Mesenchymal stem cell (in vitro differentiated cells and primary cell): ENCODE measurements at regions not wholly inside any gene's neighbourhood (a gene's known extent, or its start where the extent isn't known, plus 50 kb on each side); places are given as distances from the start of the nearest gene placed in this dataset.

Experiments
- DNase-seq: peaks from one replicate; pipeline ENCODE4 v3.0.0-alpha.2; 2013
- H2AFZ ChIP-seq: one replicate; pipeline ENCODE4 v1.6.1; 2013; ENCODE audit warnings: low read depth, mild to moderate bottlenecking, control low read depth, inconsistent platforms, low read length, moderate library complexity
- H2AK5ac ChIP-seq: 2 replicates; pipeline ENCODE4 v1.6.1; 2013; ENCODE audit warnings: low read length, moderate library complexity, mild to moderate bottlenecking, inconsistent platforms; ENCODE audit not compliant: severe bottlenecking
- H2BK120ac ChIP-seq: one replicate; pipeline ENCODE4 v1.6.1; 2013; ENCODE audit warnings: low read depth, mild to moderate bottlenecking, inconsistent platforms, low read length, moderate library complexity
- H2BK12ac ChIP-seq, 2 experiments: one replicate each; pipeline ENCODE4 v1.6.1; 2013; ENCODE audit warnings: inconsistent platforms in 2 of 2, low read length in 2 of 2, mild to moderate bottlenecking in 2 of 2, moderate library complexity in 2 of 2, control low read depth in 1 of 2
- H2BK15ac ChIP-seq: one replicate; pipeline ENCODE4 v1.6.1; 2013; ENCODE audit warnings: mild to moderate bottlenecking, low read depth, inconsistent platforms; ENCODE audit not compliant: poor library complexity, severe bottlenecking
- H2BK5ac ChIP-seq: 2 replicates; pipeline ENCODE4 v1.6.1; 2013; ENCODE audit warnings: low read depth, mild to moderate bottlenecking, low read length, control low read depth, inconsistent platforms; ENCODE audit not compliant: poor library complexity, severe bottlenecking
- H3K14ac ChIP-seq, 2 experiments: one replicate each; pipeline ENCODE4 v1.6.1; 2013; ENCODE audit warnings: inconsistent platforms in 2 of 2, low read length in 2 of 2, control low read depth in 1 of 2, mild to moderate bottlenecking in 1 of 2, moderate library complexity in 1 of 2
- H3K18ac ChIP-seq, 2 experiments: one replicate each; pipeline ENCODE4 v1.6.1; 2013; ENCODE audit warnings: inconsistent platforms in 2 of 2, low read length in 2 of 2, control low read depth in 1 of 2, low read depth in 1 of 2, mild to moderate bottlenecking in 1 of 2
- H3K23ac ChIP-seq, 2 experiments: one replicate each; pipeline ENCODE4 v1.6.1; 2013; ENCODE audit warnings: inconsistent platforms in 2 of 2, low read length in 2 of 2, mild to moderate bottlenecking in 2 of 2, moderate library complexity in 2 of 2, control low read depth in 1 of 2
- H3K27ac ChIP-seq: 2 replicates; pipeline ENCODE4 v1.5.1; 2013; ENCODE audit warnings: mild to moderate bottlenecking, moderate library complexity, low read length, control low read depth, inconsistent platforms; ENCODE audit not compliant: poor library complexity, severe bottlenecking
- H3K27me3 ChIP-seq, 2 experiments: 2 replicates each; pipeline versions ENCODE4 v1.6.1 to v1.7.0; 2013; ENCODE audit warnings: low read length in 2 of 2, mild to moderate bottlenecking in 2 of 2, moderate library complexity in 2 of 2, control low read depth in 1 of 2, inconsistent platforms in 1 of 2; ENCODE audit not compliant: control insufficient read depth in 1 of 2, insufficient read depth in 1 of 2
- H3K36me3 ChIP-seq, 2 experiments: 2 replicates each; pipeline versions ENCODE4 v1.6.1 to v1.7.0; 2013; ENCODE audit warnings: low read length in 2 of 2, control low read depth in 1 of 2, inconsistent platforms in 1 of 2, low read depth in 1 of 2, mild to moderate bottlenecking in 1 of 2; ENCODE audit not compliant: insufficient read depth in 2 of 2, control insufficient read depth in 1 of 2
- H3K4ac ChIP-seq, 2 experiments: one replicate each; pipeline ENCODE4 v1.6.1; 2013; ENCODE audit warnings: inconsistent platforms in 2 of 2, low read length in 2 of 2, mild to moderate bottlenecking in 2 of 2, moderate library complexity in 2 of 2, control low read depth in 1 of 2, low read depth in 1 of 2
- H3K4me1 ChIP-seq: 2 replicates; pipeline ENCODE4 v1.6.1; 2013; ENCODE audit warnings: low read depth, low read length, control low read depth; ENCODE audit not compliant: control insufficient read depth, insufficient read depth
- H3K4me2 ChIP-seq: 2 replicates; pipeline ENCODE4 v1.6.1; 2013; ENCODE audit warnings: low read length, mild to moderate bottlenecking, inconsistent platforms; ENCODE audit not compliant: poor library complexity, severe bottlenecking
- H3K4me3 ChIP-seq, 2 experiments: 2 replicates each; pipeline versions ENCODE4 v1.5.1 to v1.7.0; 2013; ENCODE audit warnings: low read length in 2 of 2, mild to moderate bottlenecking in 2 of 2, control low read depth in 1 of 2, low read depth in 1 of 2; ENCODE audit not compliant: insufficient read depth in 1 of 2
- H3K79me1 ChIP-seq: replicated peaks from 2 replicates; pipeline ENCODE4 v1.6.1; 2013; ENCODE audit warnings: mild to moderate bottlenecking, control low read depth, low read length, inconsistent platforms; ENCODE audit not compliant: poor library complexity, severe bottlenecking
- H3K9ac ChIP-seq: 2 replicates; pipeline ENCODE4 v1.7.0; 2013; ENCODE audit warnings: mild to moderate bottlenecking, low read length, moderate library complexity
- H3K9me3 ChIP-seq: 2 replicates; pipeline ENCODE4 v1.7.0; 2013; ENCODE audit warnings: mild to moderate bottlenecking, low read length; ENCODE audit not compliant: control insufficient read depth
- H4K8ac ChIP-seq: one replicate; pipeline ENCODE4 v1.6.1; 2013; ENCODE audit warnings: inconsistent platforms, mild to moderate bottlenecking, low read length, moderate library complexity
- H4K91ac ChIP-seq: one replicate; pipeline ENCODE4 v1.6.1; 2013; ENCODE audit warnings: mild to moderate bottlenecking, low read length, inconsistent platforms
- whole genome bisulfite sequencing: methylation state at CpG from one replicate; pipeline ENCODE4 v1.1.7; 2013; ENCODE audit warnings: mixed read lengths; 5-methylcytosine and 5-hydroxymethylcytosine counted together

DNA sequence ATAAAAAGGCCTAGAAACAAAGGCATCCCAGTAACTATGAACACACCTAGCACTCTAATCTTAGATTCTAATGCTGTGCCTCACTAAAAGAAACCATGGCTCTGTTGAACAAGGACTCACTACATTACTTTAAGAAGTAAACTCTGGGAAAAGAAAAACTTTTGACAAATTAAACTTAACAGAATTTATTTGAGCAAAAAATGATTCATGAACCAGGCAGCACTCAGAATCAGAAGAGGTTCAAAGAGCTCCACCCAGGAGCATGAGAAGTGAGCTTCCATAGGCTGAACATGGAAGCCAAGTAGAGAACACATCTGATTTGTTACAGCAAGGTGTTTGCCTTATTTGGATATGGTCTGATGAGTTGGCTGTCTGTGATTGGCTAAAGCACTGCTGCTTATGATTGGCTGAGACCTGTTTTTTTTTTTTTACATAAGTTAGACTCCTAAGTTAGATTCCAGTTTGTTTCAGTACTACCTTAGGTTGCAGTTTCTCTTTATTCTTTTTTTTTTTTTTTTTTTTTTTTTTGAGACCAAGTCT is 343.6 kb upstream of the SASH1 start:
- no peak overlapping the region for H3K4me2 ChIP-seq
- no peak overlapping the region for H4K8ac ChIP-seq
- peaks cover 2% of the 10 kb centered on the region for H3K9me3 ChIP-seq
- no peak overlapping the region for H2AK5ac ChIP-seq
- no peak overlapping the region for H3K18ac ChIP-seq
- H3K9ac ChIP-seq = no peak overlapping the region
- no peak overlapping the region for H3K4me3 ChIP-seq
- no peak overlapping the region for H2BK15ac ChIP-seq
- no peak overlapping the region for H2BK5ac ChIP-seq
- no peaks in the 10 kb centered on the region for H3K36me3 ChIP-seq
- no peak for DNase-seq
- H2AFZ ChIP-seq = no peak overlapping the region
- H3K23ac ChIP-seq = no peak overlapping the region
- no peak overlapping the region for H3K14ac ChIP-seq
- no peaks in the 10 kb centered on the region for H3K27me3 ChIP-seq
- H3K4me1 ChIP-seq = no peaks in the 10 kb centered on the region
- H2BK120ac ChIP-seq = no peak overlapping the region
- no peak overlapping the region for H4K91ac ChIP-seq
- no peaks in the 10 kb centered on the region for H3K79me1 ChIP-seq
- no peak overlapping the region for H3K27ac ChIP-seq
- H2BK12ac ChIP-seq = no peak overlapping the region
- no peak overlapping the region for H3K4ac ChIP-seq

DNA sequence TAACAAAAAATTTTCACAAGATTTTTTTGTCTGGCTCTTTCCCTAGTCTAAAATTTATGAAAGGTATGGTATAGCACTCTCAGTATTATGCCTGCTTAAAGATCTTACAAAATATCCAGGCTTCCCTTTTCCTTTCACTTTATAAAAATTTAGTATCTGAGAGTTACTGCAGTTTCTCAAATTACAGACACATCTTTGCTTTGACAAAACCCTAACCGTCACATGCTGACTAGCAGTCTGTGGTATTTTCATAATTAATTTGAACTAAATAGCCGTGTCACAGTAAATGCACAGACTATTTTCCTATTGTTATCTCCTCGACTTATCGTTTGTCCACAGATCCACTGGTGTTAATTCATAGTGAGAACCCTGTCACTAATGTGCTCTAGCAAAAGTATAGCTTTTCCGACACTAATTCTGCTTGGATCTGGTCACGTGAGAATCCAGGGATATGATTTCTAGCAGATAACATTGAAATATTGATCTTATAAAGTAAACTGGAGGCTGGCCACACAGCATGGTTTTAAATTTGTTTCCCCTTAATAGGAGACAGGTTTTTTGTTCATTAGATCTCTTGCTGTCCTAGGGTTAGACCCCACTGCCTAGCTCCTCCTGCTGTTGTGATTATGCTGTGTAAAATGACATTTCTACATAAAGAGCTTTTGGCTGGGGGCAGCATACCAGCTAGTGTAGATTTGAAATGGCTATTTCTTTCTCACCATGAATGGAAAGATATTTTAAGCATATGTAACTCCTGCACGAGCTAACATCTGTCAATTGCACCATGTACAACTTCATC is 340.6 kb upstream of the SASH1 start:
- H3K4me2 ChIP-seq = no peak overlapping the region
- 94% methylated on average over 6 of the region's 7 CpGs for WGBS

DNA sequence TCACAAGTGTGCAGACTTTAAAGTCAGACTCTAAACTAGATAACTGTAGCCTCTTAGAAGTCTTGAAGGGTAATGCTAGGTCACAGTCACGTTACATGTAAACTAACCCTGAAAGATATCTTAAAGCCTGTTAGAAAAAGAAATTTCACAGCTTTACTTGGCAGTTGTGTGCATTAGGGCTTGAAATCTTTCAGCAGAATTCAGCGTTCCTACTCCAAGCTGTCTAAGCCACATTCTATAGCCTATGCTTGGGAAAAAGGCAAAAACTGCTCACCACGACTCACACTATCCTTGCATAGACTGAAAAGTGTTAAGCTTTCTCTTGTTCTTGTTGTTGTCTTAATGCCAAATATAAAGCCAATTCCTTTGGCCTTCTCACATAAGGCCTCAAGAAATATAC is 338.0 kb upstream of the SASH1 start:
- DNase-seq = no peak
- Histone ChIP-seq H3K4me2 (no peak overlapping the region), H3K14ac (no peak overlapping the region), H3K36me3 (no peaks in the 10 kb centered on the region), H2BK120ac (no peak overlapping the region), H4K8ac (no peak overlapping the region), H3K9ac (no peak overlapping the region), H3K18ac (no peak overlapping the region), H3K27ac (no peak overlapping the region), H2BK5ac (no peak overlapping the region), H2AK5ac (no peak overlapping the region), H2AFZ (no peak overlapping the region), H3K79me1 (no peaks in the 10 kb centered on the region), H3K4me1 (no peaks in the 10 kb centered on the region), H3K27me3 (no peaks in the 10 kb centered on the region), H3K9me3 (peaks cover 2% of the 10 kb centered on the region), H2BK12ac (no peak overlapping the region), H4K91ac (no peak overlapping the region), H3K4me3 (no peak overlapping the region), H3K4ac (no peak overlapping the region), H2BK15ac (no peak overlapping the region), H3K23ac (no peak overlapping the region)
- WGBS = 83% methylated on average over 3 of the region's 3 CpGs

More for the DNA sequence above, 340.6 kb upstream of the SASH1 start:
- H3K4me1 ChIP-seq = no peaks in the 10 kb centered on the region
- H4K91ac ChIP-seq = no peak overlapping the region
- H2BK15ac ChIP-seq = no peak overlapping the region
- H3K23ac ChIP-seq = no peak overlapping the region
- no peak overlapping the region for H3K4me3 ChIP-seq
- H3K9ac ChIP-seq = no peak overlapping the region
- H3K4ac ChIP-seq = no peak overlapping the region
- no peak overlapping the region for H2BK120ac ChIP-seq
- H3K18ac ChIP-seq = no peak overlapping the region
- no peaks in the 10 kb centered on the region for H3K27me3 ChIP-seq
- H3K14ac ChIP-seq = no peak overlapping the region
- no peak overlapping the region for H2BK12ac ChIP-seq
- no peak overlapping the region for H2AFZ ChIP-seq
- no peaks in the 10 kb centered on the region for H3K36me3 ChIP-seq
- H3K79me1 ChIP-seq = no peaks in the 10 kb centered on the region
- no peak overlapping the region for H4K8ac ChIP-seq
- DNase-seq = no peak
- peaks cover 2% of the 10 kb centered on the region for H3K9me3 ChIP-seq
- no peak overlapping the region for H2AK5ac ChIP-seq
- H3K27ac ChIP-seq = no peak overlapping the region
- no peak overlapping the region for H2BK5ac ChIP-seq

DNA sequence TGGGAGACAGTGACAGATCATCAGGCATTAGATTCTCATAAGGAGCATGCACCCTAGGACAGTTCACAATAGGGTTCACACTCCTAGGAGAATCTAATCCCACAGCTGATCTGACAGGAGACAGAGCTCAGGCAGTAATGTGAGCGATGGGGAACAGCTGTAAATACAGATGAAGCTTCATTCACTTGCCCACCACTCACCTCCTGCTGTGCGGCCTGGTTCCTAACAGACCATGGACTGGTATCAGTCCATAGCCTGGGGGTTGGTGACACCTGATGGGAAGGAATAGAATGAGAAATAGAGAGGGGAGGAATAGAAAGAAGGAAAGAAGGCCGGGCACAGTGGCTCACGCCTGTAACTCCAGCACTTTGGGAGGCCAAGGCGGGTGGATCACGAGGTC is 336.8 kb upstream of the SASH1 start:
- no peaks in the 10 kb centered on the region for H3K36me3 ChIP-seq
- H3K4me1 ChIP-seq = no peaks in the 10 kb centered on the region

More for the DNA sequence above, 336.8 kb upstream of the SASH1 start:
- no peak overlapping the region for H2AFZ ChIP-seq
- H3K27me3 ChIP-seq = no peaks in the 10 kb centered on the region
- H3K14ac ChIP-seq = no peak overlapping the region
- no peak overlapping the region for H2BK5ac ChIP-seq
- no peak overlapping the region for H2BK15ac ChIP-seq
- H3K4me2 ChIP-seq = no peak overlapping the region
- no peak overlapping the region for H3K27ac ChIP-seq
- H3K4ac ChIP-seq = no peak overlapping the region
- no peak overlapping the region for H3K23ac ChIP-seq
- H2BK120ac ChIP-seq = no peak overlapping the region
- no peak overlapping the region for H4K8ac ChIP-seq
- H3K18ac ChIP-seq = no peak overlapping the region
- no peak overlapping the region for H3K9ac ChIP-seq
- 85% methylated on average over 2 of the region's 6 CpGs for WGBS
- no peak overlapping the region for H4K91ac ChIP-seq
- no peak overlapping the region for H3K4me3 ChIP-seq
- no peak for DNase-seq
- no peaks in the 10 kb centered on the region for H3K79me1 ChIP-seq
- no peak overlapping the region for H2AK5ac ChIP-seq
- no peak overlapping the region for H2BK12ac ChIP-seq
- no peaks in the 10 kb centered on the region for H3K9me3 ChIP-seq
